ENCODE measurements at regions not wholly inside any gene's neighbourhood (a gene's known extent, or its start where the extent isn't known, plus 50 kb on each side); places are given as distances from the start of the nearest gene placed in this dataset.

DNA sequence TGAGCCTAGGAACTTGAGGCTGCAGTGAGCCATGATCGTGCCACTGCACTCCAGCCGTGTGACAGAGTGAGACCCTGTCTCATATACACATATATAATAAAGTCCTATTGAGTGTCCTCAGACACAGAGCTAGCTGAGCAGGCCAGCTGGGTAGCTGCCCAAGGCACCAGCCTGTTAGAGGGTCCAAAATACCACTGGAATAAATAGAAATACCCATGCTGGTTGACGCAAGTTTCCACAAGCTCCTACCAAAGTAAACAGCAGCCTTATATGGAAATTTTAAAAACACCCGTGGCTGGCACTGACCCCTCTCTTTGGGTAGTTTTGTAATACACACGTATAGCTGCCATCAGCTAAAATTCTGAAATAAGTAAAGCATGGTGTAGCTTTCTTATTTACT, 348.6 kb downstream of the BCOR start:
- DNase-seq (ENCODE audit: low read depth in 1 of 2, low spot score in 1 of 2), result no peak

DNA sequence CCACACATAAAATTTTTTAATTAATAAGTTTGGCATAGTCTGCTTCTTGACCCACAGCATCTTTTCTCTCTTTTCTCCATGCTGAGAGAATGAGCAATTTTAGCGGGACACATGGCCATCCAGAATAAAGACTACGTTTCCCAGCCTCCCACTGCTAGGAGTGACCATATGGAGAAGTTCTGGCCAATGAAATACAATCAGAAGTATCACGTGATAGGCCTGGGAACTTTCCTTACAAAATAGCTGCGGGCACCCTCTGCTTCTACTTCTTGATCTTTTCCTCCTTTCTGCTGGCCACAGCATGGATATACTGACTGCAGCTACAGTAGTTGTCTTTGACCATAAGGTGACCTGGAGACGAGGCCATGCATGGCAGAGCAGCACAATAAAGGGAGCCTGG, 348.0 kb downstream of the BCOR start:
- no peak for DNase-seq (ENCODE audit: low read depth in 1 of 2, low spot score in 1 of 2)

DNA sequence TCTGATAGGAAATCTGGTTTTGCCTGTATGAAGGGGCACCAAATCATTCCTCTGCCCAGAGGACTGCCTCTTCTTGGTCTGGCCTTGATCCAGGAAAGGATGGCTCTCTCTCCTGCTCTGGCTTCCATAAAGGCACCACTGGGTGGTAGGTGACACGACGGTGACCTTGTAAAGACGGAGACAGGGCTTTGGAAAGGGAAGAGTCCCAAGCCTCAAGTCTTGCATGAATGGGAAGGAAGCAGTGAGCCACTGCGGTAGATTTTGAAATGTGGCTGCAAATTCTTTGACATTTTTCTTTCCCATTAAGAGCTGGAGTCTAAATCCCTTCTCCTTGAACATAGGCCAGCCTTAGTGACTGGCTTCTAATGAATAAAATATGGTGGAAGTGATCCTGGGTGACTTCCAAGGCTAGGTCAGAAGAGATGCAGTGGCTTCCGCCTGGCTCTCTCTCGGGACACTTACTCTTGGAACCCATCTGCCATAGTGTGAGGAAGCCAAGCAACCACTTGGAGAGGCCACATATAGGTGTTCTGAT, 347.4 kb downstream of the BCOR start:
- DNase-seq (ENCODE audit: low read depth in 1 of 2, low spot score in 1 of 2), result no peak

DNA sequence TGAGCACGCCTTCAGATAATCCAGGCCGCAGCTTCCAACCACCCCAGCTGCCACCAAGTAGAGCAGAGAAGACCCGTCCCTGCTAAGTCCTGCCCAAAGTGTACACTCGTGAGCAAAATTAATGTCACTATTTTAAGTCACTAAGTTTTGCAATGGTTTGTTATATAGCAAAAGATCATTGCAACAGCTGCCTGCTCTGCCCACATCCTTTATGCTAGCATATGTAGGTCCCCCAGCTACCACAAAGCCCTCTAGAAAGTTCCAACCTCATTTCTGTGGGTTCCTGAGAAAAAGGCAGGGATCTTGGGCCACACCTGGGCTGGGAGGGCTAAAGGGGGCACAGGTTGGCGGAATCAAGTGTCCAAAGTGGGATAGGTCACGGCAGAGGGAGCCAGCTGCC, 346.9 kb downstream of the BCOR start:
- DNase-seq (ENCODE audit: low read depth in 1 of 2, low spot score in 1 of 2), result no peak

DNA sequence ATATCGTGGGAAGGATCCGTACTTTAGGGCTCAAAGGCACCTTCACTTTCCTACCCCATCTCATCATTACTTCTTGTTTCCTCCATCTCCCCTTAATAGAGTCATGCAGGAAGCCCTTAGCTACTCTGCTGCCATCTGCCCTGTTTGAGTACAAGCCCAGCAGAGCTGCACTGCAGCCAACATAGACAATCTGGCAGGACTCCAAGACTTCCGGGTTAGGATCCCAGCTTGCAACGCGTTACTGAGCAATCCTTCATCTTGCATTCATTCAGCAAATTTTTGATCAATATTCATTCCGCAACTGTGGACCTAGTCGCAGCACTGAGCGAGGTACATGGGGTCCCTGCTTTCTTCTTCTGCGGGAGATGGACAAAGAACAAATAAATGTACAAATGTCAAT, 344.9 kb downstream of the BCOR start:
- no peak for DNase-seq (ENCODE audit: low read depth in 1 of 2, low spot score in 1 of 2)

DNA sequence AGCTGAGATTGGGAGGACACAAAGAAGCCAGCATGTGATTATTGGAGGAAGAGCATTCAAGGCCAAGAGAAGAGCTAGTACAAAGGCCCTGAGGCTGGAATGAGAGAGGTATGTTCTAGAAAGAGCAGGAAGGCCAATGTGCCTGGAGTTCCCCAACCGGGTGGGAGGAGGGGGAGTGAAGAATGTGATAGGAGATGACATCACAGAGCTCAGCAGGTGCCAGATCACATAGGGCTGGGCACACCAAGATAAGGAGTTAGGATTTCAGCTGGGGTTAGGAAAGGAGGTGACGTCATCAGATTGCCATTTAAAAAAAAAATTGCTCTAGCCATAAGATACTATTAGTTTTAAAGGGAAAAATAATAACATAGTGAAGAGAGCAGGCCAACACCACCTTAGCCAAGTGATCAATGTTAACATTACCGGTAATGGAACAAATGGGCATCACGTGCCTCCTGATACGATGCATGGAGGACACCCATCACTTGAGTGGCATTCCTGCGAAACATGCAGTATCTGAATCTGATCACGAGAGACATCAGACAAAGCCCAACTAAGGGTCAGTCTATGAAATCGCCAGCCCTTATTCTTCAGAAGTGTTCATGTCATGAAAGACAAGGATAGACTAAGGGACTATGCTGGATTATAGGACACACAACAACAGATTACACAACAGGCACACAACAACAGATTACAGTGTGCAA, 344.3 kb downstream of the BCOR start:
- no peak for DNase-seq (ENCODE audit: low read depth in 1 of 2, low spot score in 1 of 2)

DNA sequence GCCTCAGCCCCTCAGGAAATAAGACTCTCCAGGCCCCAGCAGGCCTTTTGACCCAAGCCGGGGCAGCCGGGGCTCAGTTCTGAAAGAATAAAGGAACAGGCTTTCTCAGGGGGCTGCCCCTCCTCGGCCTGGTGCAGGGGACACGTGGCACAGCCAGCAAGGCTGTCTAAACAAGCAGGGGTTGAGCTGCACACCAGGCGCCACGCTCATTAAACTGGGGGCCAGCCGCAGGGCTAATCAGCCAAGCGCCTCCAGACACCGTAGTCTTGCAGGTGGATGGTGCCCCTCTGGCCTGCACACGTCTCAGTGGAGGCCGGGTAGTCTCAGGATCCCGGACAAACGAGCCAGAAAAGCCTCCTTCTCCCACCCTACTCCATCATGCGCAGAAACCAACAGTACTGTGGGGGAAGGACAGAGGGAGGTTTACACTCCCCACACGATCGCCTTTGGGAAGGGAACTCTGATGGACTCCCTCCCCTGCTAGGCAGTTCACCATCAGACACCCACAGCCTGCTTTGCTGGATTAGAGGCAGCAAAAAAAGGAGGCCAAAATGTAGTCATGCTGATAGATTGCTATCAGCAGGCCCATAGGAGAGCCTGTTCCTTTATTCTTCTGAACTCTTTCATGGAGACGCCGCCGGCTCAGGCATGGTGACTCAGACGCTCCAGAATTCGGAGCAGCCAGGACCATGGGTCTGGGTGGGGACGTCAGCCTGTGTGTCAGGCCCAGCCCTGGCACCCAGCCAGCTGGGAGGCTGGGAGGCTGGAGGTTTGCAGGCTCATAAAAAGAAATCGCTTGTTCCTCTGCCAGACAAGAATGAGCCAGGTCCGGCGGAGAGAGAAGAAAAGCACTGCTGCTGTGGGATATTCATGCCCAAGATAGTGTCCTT, 342.4 kb downstream of the BCOR start:
- DNase-seq (ENCODE audit: low read depth in 1 of 2, low spot score in 1 of 2), result no peak

DNA sequence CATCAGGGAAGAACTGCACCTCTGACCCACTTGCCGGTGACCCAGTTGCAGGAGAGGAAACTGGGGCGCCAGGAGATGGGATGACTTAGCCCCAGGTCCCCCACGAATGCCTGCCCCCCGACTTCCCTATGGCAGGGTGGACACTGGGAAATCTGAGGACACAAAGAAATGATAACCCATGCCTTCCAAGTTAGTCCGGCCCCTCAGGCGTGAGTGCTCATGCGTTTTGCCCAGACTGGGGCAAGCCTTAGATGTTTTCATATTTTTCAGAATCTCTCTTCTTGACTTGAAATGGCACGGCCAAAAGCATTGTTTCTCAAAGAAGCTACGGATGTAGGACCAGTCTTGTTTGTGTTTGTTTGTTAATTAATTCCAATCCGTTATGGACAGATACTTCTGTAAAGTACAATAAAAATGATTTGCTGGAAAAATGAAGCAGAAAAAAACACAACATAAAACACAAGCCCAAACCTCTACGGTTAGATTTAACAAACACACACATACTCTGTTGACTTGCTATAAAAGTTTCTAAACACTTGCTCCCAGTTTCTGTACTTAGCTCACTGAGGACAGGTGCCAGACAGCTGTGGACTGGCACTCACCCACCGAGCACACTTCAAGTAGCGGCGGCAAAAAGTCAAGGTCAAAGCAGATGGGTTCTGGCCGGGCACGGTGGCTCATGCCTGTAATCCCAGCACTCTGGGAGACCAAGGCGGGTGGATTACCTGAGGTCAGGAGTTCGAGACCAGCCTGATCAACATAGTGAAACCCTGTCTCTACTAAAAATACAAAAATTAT, 341.5 kb downstream of the BCOR start:
- DNase-seq (ENCODE audit: low read depth in 1 of 2, low spot score in 1 of 2), result no peak

DNA sequence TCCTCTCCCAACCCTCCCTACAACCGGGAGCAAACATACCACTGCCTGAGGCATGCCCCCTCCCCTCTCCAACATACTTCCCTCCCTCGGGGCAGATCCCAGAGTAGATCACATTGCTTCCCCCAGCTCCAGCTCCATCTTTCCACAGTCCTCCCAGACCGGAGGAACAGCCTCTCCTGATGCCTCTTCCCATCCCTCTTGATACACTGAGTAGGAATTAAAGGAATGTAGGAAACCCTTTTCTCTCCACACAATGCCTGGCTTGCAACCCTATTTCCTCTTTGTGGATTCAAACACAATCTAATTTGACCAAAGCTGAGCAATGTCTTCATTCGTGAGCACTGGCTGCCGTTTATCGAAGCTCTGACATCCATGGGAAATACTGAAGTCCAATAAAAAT, 339.8 kb downstream of the BCOR start:
- DNase-seq (ENCODE audit: low read depth in 1 of 2, low spot score in 1 of 2), result no peak

DNA sequence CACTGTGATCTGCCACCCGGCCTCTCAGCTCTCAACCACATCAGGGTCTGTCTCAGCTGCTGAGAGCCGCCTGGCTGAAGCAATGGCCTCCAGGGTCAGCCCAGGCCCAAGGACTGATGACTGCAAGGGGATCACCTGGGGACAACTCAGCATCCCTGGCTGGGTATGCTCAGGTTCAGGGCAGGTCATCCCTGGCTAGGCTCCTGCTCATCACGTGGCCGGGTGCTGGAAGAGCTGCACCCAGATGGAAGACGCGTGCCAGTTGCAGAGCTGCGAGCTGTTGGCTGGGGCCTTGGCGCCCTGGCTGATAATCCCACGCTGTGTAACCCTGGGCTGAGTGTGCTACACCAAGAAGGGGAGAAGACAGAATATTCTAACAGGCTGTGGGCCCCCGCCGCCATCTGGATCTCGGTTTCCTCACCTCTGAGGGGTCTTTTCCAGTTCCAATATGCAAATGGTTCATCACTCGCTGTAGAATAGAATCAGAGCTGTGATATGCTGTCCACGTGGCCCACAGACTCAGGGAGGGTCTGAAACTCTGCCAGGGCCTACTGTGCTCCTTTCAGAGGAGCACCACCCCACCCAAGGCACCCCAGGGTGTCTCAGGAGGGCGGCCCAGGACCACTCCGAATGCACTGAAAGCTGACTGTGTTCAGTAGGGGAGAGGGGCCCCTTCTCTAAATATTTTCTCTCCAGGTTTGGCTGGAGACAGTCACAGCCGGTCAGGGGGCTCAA, 338.8 kb downstream of the BCOR start:
- DNase-seq (ENCODE audit: low read depth in 1 of 2, low spot score in 1 of 2), result no peak

DNA sequence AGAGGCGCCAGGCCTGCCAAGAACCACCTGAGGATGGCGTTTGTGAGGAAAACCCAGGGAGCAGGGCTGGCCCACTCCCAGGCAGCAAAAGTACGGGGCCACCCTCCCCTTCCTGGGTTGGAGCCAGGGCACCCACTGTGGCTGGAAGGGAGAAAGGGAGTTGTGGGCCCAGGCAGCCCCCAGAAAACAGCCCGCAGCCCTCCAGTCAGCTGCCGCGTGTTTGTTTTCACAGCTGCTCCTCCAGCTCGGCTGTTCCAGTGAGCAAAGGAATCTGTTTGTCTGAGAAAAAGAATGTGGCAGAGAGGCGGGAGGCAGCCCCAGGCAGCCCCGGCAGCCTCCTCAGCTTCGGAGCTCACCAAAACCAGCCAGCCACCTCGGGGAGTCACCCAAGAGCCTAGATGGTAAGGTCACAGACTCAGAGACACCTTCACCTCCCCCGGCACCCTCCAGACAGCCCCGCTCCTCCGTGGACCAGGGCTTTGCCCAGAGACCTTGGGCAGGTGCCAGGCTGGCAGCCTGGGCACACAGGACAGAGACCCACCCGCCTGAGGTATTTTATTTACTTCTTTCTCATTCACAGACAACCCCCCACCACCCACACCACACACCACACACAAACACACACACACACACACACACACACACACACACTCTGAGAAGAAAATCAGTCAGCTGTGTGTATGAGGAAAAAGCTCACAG, 338.1 kb downstream of the BCOR start:
- no peak for DNase-seq (ENCODE audit: low read depth in 1 of 2, low spot score in 1 of 2)

DNA sequence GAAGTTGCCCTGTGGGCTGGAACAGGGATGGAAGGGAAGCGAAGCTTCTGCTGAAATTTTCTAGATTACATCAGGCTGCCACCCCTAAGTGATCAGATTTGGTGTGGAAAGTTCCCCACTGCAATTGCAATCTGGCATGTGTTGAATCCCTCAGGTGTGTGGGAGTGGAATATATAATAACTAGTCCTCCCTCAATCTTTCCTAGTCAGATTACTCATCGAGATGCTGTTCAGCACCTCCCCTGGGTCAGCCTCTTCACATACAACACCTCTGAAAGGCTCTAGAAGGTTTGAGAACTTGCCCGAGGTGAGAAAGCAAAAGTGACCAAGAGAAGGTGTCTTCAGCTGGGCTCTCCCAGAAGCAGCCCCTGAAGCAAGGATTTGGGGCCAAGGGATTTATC, 336.8 kb downstream of the BCOR start:
- no peak for DNase-seq (ENCODE audit: low read depth in 1 of 2, low spot score in 1 of 2)

DNA sequence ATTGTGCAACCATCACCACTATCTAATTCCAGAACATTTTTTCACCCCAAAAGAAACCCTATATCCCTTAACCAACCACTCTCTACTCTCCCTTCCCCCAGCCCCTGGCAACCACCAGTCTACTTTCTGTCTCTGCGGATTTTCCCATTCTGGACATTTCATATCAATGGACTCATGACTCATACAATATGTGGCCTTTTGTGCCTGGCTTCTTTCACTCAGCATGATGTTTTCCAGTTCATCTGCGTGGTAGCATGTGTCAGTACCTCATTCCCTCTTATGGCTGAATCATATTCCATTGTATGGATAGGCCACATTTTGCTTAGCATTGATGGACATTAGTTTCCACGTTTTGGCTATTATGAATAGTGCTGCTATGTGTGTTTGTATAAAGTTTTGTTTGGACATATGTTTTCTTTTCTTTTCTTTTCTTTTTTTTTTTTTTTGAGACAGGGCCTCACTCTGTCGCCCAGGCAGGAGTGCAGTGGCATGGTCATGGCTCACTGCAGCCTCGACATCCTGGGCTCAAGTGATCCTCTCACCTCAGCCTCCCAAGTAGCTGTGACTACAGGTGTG, 335.4 kb downstream of the BCOR start:
- no peak for DNase-seq (ENCODE audit: low read depth in 1 of 2, low spot score in 1 of 2)

DNA sequence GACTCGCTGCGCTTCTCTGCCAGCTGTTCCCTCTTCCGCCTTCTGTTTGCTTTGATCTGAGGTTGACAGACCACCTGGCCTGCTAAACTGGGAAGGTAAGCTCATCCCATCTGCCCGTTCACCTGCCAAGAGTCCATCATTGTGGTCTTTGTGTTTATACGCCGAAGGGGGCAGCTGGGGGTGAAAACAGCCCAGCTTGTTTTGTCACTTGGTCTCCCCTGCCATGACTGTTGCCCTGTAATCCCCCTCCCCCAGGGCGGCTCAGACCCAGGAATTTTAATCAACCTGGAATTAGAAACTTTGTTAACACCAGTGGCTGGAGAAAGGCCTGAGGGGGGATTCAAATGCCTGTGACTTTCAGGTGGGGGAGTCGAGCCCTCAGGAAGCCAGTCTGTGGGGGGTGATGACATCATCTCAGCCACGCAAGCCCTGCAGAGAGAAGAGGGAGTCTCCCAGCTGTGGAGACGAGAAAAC, 333.3 kb downstream of the BCOR start:
- DNase-seq (ENCODE audit: low read depth in 1 of 2, low spot score in 1 of 2), result no peak

DNA sequence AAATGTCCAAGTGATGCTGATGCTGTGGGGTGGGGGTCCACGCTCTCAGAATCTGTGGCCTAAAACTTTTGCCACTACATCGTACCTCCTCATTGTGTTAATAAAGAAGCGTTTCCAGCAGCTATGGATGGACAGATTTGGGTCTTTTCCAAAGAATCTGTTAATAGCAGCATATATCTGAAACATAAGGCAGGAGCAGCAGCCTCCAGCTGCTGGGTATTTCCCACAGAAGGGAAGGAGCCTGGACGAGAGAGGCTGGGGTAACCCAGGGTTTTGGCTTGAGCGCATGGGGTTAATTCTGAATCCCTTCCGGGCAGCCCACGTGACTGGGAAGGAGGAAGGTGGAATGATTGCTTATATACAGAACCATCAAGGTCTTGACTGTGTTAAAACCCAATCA, 332.4 kb downstream of the BCOR start:
- no peak for DNase-seq (ENCODE audit: low read depth in 1 of 2, low spot score in 1 of 2)

DNA sequence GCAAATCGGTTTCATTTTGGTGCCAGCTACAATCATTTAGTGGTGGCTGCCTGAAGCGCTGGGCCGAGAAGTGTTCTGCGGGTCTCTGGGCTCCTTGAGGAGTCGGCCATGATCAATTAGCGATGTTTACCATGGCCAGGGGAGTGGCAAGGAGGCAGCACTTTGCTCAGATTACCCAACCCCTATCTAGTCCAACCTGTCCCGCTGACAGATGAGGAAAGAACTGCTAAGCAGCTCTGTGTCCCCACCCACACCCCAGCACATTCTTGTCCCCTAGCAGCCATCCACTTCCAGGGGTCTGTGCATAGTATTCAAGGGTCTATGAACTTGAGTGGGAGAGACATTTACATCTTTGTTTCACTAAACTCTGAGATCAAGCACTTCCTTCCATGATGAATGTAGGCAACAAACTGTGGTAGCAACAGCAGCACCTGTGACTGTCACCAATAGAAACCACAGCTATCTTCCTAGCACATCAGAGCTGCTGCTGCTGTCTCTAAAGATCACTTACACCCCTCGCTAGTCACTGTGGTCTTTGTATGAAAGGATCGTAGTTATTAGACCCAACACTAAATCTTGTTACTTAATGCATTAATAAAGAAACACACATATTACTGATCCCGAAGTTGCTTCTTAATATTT, 331.6 kb downstream of the BCOR start:
- no peak for DNase-seq (ENCODE audit: low read depth in 1 of 2, low spot score in 1 of 2)

DNA sequence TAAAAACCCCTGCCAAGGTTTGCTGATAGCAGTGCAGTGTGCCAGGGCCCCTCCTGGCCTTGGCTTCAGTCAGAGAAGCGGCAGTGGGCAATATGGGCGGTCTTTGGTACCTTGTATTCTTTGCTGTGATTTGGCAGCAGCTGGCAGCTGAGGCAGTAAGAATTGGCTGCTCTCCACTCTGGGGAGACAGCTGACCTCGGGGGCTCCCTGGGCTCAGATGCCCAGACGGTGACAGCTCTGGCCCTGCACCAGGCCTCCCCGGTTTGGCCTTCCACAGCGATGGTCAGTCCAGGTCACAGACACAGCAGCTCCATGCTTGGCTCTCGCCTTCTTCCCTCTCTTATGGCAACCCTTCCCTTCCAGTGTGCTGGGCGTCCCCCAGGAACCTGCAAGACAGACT, 330.9 kb downstream of the BCOR start:
- no peak for DNase-seq (ENCODE audit: low read depth in 1 of 2, low spot score in 1 of 2)

DNA sequence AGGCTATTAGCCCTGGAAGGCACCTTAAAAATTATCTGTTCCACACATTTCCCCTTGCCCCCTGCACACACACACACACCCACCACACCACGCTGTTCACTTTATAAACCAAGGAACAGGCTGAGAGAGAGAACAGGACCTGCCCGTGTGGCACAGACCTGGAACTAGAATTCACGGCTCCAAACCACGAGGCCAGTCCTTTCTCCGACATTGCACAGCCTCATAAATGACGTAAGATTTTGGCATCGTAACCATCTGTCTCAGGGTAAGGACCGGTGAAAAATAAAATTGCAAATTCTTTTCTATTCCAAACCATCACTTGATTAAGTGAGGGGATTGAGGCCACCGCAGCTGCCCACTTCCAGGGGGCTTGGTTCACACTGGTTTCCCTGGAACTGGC, 330.3 kb downstream of the BCOR start:
- DNase-seq (ENCODE audit: low read depth in 1 of 2, low spot score in 1 of 2), result no peak

DNA sequence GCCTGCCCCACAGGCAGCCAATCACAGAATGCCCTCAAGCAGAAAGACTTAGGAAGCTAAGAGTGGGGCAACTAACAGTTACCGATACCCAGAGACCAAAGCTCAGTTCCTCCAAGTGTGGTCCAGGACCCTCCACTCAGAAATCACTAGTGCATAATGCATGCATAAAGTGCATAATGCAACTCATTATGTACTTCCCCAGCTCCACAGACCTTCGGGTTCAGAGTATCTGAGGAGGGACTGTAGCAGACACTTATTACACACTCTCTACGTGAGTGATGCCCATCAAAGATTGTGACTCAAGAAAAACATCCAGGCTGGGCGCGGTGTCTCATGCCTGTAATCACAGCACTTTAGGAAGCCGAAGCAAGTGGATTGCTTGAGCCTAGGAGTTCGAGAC, 328.0 kb downstream of the BCOR start:
- no peak for DNase-seq (ENCODE audit: low read depth in 1 of 2, low spot score in 1 of 2)
